Eye (tissue), 1 donor: ENCODE measurements at regions not wholly inside any gene's neighbourhood (a gene's known extent, or its start where the extent isn't known, plus 50 kb on each side); places are given as distances from the start of the nearest gene placed in this dataset.

Experiments
- DNase-seq: peaks from one replicate; pipeline ENCODE4 v3.0.0-alpha.2; 2015

GRCh38 chr17:412211-413015 lies 59.8 kb upstream of the RPH3AL start:
- DNase-seq: peak; percentile 85

DNA sequence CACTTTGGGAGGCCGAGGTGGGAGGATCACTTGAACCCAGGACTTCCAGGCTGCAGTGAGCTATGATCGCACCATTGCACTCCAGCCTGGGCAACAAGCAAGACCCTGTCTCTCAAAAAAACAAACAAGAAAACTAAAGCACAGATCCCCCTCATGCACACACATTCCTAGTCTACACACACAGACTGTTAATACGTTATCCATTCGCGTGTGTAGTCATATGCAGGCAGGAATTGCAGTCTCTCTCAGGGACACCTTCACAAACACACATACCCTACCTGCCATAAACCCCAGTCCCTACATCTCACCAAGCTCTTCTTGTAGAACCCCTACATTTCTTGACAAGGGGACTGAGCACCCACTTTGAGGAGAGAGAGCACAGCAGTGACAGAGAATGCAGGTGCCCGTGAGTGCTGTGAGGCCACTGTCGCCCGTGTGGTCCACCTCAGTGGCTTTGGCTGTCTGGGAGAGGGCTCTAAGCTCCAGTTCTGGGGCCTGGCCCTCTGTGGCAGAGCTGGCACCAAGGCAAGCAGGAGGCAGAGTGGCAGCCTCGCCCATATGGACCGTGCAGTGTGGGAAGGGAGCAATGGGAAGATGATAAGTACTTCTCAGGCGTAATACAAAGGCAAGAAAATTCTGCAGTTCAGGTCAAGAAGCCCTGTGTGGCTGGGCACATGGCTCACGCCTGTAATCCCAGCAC lies 59.0 kb upstream of the RPH3AL start:
- DNase-seq: no peak

DNA sequence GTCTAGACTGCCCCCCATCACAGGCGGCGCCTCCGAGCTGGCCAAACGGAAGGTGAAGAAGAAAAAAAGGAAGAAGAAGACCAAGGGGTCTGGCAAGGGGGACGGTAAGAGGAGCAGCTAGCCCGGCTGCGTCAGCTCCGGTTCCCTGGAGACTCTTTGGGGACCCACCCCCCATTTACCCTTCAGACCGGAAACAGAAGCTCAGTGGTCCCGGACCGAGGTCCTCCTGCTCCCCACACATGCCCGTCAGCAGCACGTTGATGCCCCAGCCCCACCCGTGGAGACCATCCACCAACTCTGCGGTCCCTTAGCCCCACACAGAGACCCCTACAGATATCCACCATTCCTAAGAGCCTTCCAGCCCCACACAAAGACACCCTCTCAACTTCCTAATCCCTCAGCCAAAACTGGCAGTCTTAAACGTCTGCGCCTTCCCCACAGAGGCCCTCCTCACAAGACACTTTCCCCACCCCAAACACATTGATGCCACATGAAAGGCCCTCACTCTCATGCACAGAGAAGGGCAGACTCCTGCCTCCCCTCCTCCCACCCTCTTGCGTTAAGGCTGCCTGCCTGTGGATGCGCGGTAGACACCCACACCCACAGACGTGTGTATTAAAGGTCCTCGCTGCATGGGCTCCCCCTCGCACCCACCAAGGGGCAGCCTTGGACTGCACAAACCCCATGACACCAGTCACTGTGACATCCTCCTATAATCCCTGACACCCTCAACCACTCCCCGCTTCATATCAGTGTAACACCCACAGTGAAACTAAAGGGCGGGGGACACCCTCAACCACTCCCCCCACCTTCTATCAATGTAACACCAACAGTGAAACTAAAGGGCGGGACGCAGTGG lies 58.2 kb upstream of the RPH3AL start:
- DNase-seq: no peak

GRCh38 chr17:409848-410542 lies 57.4 kb upstream of the RPH3AL start:
- peak; percentile 100 for DNase-seq

DNA sequence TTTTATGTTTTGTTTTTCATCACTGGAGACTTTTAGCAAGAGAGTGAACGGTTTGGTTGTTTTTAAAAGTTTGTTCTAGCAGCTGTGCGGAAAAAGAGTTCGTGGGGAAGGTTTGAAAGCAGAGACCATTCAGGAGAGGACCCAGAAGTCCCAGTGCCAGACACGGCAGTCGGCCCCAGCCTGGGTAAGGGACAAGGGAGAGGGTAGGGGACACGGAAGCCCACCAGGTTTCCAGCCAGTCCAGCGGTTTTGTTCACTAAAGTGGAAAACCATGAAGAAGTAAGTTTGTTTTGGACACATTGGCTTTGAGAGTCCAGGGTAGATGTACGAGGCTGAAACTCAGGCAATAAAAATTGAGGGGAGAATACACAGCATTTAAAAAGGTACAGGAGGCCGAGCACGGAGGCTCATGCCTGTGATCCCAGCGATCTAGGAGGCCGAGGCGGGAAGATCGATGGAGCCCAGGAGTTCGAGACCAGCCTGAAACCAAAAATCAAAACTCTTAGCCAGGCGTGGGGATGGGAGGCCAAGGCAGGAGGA lies 56.8 kb upstream of the RPH3AL start:
- DNase-seq: no peak

- no peak for DNase-seq
Measured at GRCh38 chr17:404703-405102, 52.1 kb upstream of the RPH3AL start.
